ENCODE measurements at regions not wholly inside any gene's neighbourhood (a gene's known extent, or its start where the extent isn't known, plus 50 kb on each side); places are given as distances from the start of the nearest gene placed in this dataset.

- Histone ChIP-seq H3K9me3 (ENCODE audit: control insufficient read depth, insufficient read depth, low read length) (no peaks in the 10 kb centered on the region), H3K9ac (ENCODE audit: low read depth, low read length) (no peak overlapping the region), H3K36me3 (ENCODE audit: insufficient read depth, low read length) (no peaks in the 10 kb centered on the region), H3K4me1 (ENCODE audit: insufficient read depth, low read length) (no peaks in the 10 kb centered on the region)
Observed at GRCh38 chr6:25118038-25118437, 161.1 kb upstream of the CARMIL1 start.

GRCh38 chr6:25121186-25121585 lies 158.0 kb upstream of the CARMIL1 start:
- Histone ChIP-seq H3K4me1 (ENCODE audit: insufficient read depth, low read length) (no peaks in the 10 kb centered on the region), H3K9me3 (ENCODE audit: control insufficient read depth, insufficient read depth, low read length) (no peaks in the 10 kb centered on the region), H3K9ac (ENCODE audit: low read depth, low read length) (no peak overlapping the region), H3K36me3 (ENCODE audit: insufficient read depth, low read length) (no peaks in the 10 kb centered on the region)

- H3K9ac ChIP-seq (ENCODE audit: low read depth, low read length), result no peak overlapping the region
- no peaks in the 10 kb centered on the region for H3K9me3 ChIP-seq (ENCODE audit: control insufficient read depth, insufficient read depth, low read length)
- no peaks in the 10 kb centered on the region for H3K4me1 ChIP-seq (ENCODE audit: insufficient read depth, low read length)
- no peaks in the 10 kb centered on the region for H3K36me3 ChIP-seq (ENCODE audit: insufficient read depth, low read length)
Observed at GRCh38 chr6:25122001-25122400, 157.2 kb upstream of the CARMIL1 start.

GRCh38 chr6:25122622-25123237 lies 156.4 kb upstream of the CARMIL1 start:
- Histone ChIP-seq H3K9ac (ENCODE audit: low read depth, low read length) (no peak overlapping the region), H3K9me3 (ENCODE audit: control insufficient read depth, insufficient read depth, low read length) (no peaks in the 10 kb centered on the region; the same call in 1 of the 2 replicates), H3K36me3 (ENCODE audit: insufficient read depth, low read length) (no peaks in the 10 kb centered on the region), H3K4me1 (ENCODE audit: insufficient read depth, low read length) (no peaks in the 10 kb centered on the region)

GRCh38 chr6:25124216-25124715 lies 154.9 kb upstream of the CARMIL1 start:
- no peaks in the 10 kb centered on the region for H3K4me1 ChIP-seq (ENCODE audit: insufficient read depth, low read length)

GRCh38 chr6:25125736-25126135 lies 153.4 kb upstream of the CARMIL1 start:
- Histone ChIP-seq H3K4me1 (ENCODE audit: insufficient read depth, low read length) (no peaks in the 10 kb centered on the region), H3K9me3 (ENCODE audit: control insufficient read depth, insufficient read depth, low read length) (no peaks in the 10 kb centered on the region; the same call in 1 of the 2 replicates), H3K36me3 (ENCODE audit: insufficient read depth, low read length) (no peaks in the 10 kb centered on the region), H3K9ac (ENCODE audit: low read depth, low read length) (no peak overlapping the region)

More at GRCh38 chr6:25124216-25124715, 154.9 kb upstream of the CARMIL1 start:
- Histone ChIP-seq H3K9me3 (ENCODE audit: control insufficient read depth, insufficient read depth, low read length) (no peaks in the 10 kb centered on the region; the same call in 1 of the 2 replicates), H3K9ac (ENCODE audit: low read depth, low read length) (no peak overlapping the region), H3K36me3 (ENCODE audit: insufficient read depth, low read length) (no peaks in the 10 kb centered on the region)

- Histone ChIP-seq H3K36me3 (ENCODE audit: insufficient read depth, low read length) (no peaks in the 10 kb centered on the region), H3K4me1 (ENCODE audit: insufficient read depth, low read length) (no peaks in the 10 kb centered on the region), H3K9ac (ENCODE audit: low read depth, low read length) (no peak overlapping the region), H3K9me3 (ENCODE audit: control insufficient read depth, insufficient read depth, low read length) (no peaks in the 10 kb centered on the region; the same call in 1 of the 2 replicates)
Observed at GRCh38 chr6:25127076-25127837, 151.9 kb upstream of the CARMIL1 start.

GRCh38 chr6:25130518-25130917 lies 148.7 kb upstream of the CARMIL1 start:
- Histone ChIP-seq H3K4me1 (ENCODE audit: insufficient read depth, low read length) (no peaks in the 10 kb centered on the region), H3K36me3 (ENCODE audit: insufficient read depth, low read length) (no peaks in the 10 kb centered on the region), H3K9me3 (ENCODE audit: control insufficient read depth, insufficient read depth, low read length) (peaks cover 3% of the 10 kb centered on the region; the same call in 1 of the 2 replicates), H3K9ac (ENCODE audit: low read depth, low read length) (no peak overlapping the region)

GRCh38 chr6:25132934-25133333 lies 146.2 kb upstream of the CARMIL1 start:
- Histone ChIP-seq H3K36me3 (ENCODE audit: insufficient read depth, low read length) (no peaks in the 10 kb centered on the region), H3K9ac (ENCODE audit: low read depth, low read length) (no peak overlapping the region), H3K9me3 (ENCODE audit: control insufficient read depth, insufficient read depth, low read length) (peaks cover 3% of the 10 kb centered on the region; the same call in 1 of the 2 replicates), H3K4me1 (ENCODE audit: insufficient read depth, low read length) (no peaks in the 10 kb centered on the region)

- Histone ChIP-seq H3K9me3 (ENCODE audit: control insufficient read depth, insufficient read depth, low read length) (peaks cover 3% of the 10 kb centered on the region; the same call in 1 of the 2 replicates), H3K36me3 (ENCODE audit: insufficient read depth, low read length) (no peaks in the 10 kb centered on the region), H3K4me1 (ENCODE audit: insufficient read depth, low read length) (no peaks in the 10 kb centered on the region), H3K9ac (ENCODE audit: low read depth, low read length) (no peak overlapping the region)
Observed at GRCh38 chr6:25133568-25133967, 145.6 kb upstream of the CARMIL1 start.

- Histone ChIP-seq H3K9ac (ENCODE audit: low read depth, low read length) (no peak overlapping the region), H3K4me1 (ENCODE audit: insufficient read depth, low read length) (no peaks in the 10 kb centered on the region), H3K36me3 (ENCODE audit: insufficient read depth, low read length) (no peaks in the 10 kb centered on the region), H3K9me3 (ENCODE audit: control insufficient read depth, insufficient read depth, low read length) (peaks cover 3% of the 10 kb centered on the region; the same call in 1 of the 2 replicates)
Observed at GRCh38 chr6:25136854-25137253, 142.3 kb upstream of the CARMIL1 start.

- H3K9ac ChIP-seq (ENCODE audit: low read depth, low read length), result no peak overlapping the region
- H3K4me1 ChIP-seq (ENCODE audit: insufficient read depth, low read length), result no peaks in the 10 kb centered on the region
- no peaks in the 10 kb centered on the region for H3K36me3 ChIP-seq (ENCODE audit: insufficient read depth, low read length)
- peaks cover 3% of the 10 kb centered on the region; the same call in 1 of the 2 replicates for H3K9me3 ChIP-seq (ENCODE audit: control insufficient read depth, insufficient read depth, low read length)
Observed at GRCh38 chr6:25137480-25137879, 141.7 kb upstream of the CARMIL1 start.

- Histone ChIP-seq H3K9ac (ENCODE audit: low read depth, low read length) (no peak overlapping the region), H3K36me3 (ENCODE audit: insufficient read depth, low read length) (no peaks in the 10 kb centered on the region), H3K4me1 (ENCODE audit: insufficient read depth, low read length) (no peaks in the 10 kb centered on the region), H3K9me3 (ENCODE audit: control insufficient read depth, insufficient read depth, low read length) (peaks cover 3% of the 10 kb centered on the region; the same call in 1 of the 2 replicates)
Observed at GRCh38 chr6:25137916-25138232, 141.3 kb upstream of the CARMIL1 start.

- no peaks in the 10 kb centered on the region for H3K36me3 ChIP-seq (ENCODE audit: insufficient read depth, low read length)
- peaks cover 3% of the 10 kb centered on the region; the same call in 1 of the 2 replicates for H3K9me3 ChIP-seq (ENCODE audit: control insufficient read depth, insufficient read depth, low read length)
- no peaks in the 10 kb centered on the region for H3K4me1 ChIP-seq (ENCODE audit: insufficient read depth, low read length)
- H3K9ac ChIP-seq (ENCODE audit: low read depth, low read length), result no peak overlapping the region
Observed at GRCh38 chr6:25138233-25138933, 140.8 kb upstream of the CARMIL1 start.
